ENCODE measurements at regions not wholly inside any gene's neighbourhood (a gene's known extent, or its start where the extent isn't known, plus 50 kb on each side); places are given as distances from the start of the nearest gene placed in this dataset.

GRCh38 chr7:120164-120991 lies 72.0 kb upstream of the FAM20C start:
- TF ChIP-seq ZNF281 (CRISPR knock-in tag; IDR thresholded peaks at IDR 0.05) (no peak), CDX4 (CRISPR knock-in tag; IDR thresholded peaks at IDR 0.05; ENCODE audit: borderline replicate concordance) (no peak), CREM (CRISPR knock-in tag; IDR thresholded peaks at IDR 0.05) (no peak), MXD4 (CRISPR knock-in tag; IDR thresholded peaks at IDR 0.05; ENCODE audit: borderline replicate concordance) (no peak), CTCF (IDR thresholded peaks at IDR 0.05) (no peak), ZBTB43 (CRISPR knock-in tag; IDR thresholded peaks at IDR 0.05) (no peak), NR3C1 (CRISPR knock-in tag; conservative IDR thresholded peaks at IDR 0.05; ENCODE audit: low read depth) (no peak), FOXP1 (CRISPR knock-in tag; IDR thresholded peaks at IDR 0.05; ENCODE audit: borderline replicate concordance) (0 out of 2 replicates have a peak, but pooled peaks have one; percentile 27)
